Left renal pelvis (tissue), 4 donors: ENCODE measurements at regions not wholly inside any gene's neighbourhood (a gene's known extent, or its start where the extent isn't known, plus 50 kb on each side); places are given as distances from the start of the nearest gene placed in this dataset.

ENCODE experiments used
- DNase-seq, 4 donors: peaks; one replicate each; pipeline ENCODE4 v3.0.0-alpha.2; 2013; ENCODE audit warnings: low read depth in 4 of 4, low spot score in 3 of 4

DNA sequence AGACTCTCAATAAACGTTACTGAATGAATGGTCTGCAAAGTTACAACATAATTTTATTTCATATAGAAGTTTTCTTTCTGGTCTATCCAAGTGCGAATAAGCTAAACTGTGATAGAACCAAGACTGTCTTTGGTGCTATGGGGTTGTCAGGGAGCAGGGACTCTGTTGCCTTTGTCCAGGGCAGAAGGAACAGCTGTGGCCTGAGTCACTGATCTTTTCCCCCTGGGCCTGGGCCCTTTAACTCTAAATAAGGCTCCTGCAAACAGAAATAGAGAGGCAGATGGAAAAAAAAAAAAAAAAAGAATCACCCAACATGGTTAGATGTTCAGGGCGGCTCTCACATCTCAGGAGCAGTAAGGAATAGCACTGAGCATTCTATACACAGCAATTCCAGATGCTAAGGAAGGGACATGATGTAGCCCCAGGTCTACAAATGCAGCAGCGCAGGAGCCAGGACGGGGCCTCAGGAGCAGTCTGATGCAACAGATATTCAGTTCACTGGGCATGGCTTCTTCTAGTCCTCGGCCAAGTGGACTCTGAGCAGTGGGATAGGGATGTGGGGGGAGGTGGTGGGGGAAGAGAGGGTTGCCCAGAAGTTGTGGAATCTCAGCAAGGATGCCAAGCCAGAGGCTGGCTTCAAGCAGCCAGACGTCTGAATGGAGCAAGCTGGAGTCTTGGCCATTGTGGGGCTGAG, 247.1 kb upstream of the SIX2 start:
- no peak for DNase-seq

DNA sequence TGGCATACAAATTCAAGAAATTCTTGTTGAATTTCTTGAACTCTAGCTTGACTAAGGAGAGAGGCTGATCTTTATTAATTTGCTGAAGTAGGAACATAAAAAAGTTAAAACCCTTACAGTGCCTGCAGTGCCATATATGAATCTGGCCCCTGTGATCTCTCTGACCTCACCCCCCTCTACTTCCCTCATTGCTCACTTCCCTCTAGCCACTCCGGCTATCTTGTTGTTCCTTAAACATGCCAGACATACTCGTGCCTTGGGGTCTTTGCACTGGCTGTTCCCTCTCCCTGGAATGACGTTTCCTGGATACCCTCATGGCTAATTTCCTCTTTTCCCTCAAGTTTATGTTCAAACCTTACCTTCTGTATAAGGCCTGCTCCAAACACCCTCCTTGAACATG, 246.3 kb upstream of the SIX2 start:
- DNase-seq = no peak

DNA sequence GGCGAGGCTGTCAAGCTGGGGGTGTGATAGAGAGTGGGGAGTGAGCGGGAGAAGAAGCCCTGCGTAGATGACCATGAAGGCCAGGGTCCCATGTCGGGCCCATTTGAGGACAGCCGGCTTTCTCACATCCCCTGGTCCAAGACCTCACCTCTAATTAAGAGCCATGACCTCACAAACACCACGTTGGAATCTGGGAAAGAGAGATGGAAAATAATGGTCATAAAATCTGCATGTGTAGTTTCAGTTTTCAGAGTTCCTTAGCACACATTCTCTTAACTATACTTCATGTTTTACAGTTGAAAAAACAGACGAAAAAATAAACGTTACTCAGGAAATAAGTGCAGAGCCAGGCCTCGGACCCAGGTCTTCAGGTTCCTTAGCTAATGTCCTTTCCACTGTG, 244.8 kb upstream of the SIX2 start:
- no peak for DNase-seq

DNA sequence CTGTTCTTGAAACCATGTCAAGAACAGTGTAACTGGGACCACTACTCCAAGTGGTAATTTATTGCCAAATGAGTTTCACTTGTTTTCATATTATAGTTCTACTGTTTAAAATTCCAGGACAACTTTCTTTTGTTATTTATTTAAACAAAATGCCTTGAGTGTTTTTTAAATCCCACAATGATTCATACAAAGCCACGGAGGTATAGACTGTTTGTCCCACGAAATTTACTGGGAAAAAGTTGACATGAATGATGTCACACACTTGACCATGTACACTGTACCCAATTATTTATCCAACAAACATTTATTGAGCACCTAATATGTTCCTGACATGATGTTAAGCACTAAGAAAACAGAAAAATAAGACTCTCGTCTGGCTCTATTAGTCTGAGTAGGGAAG, 243.9 kb upstream of the SIX2 start:
- no peak for DNase-seq

DNA sequence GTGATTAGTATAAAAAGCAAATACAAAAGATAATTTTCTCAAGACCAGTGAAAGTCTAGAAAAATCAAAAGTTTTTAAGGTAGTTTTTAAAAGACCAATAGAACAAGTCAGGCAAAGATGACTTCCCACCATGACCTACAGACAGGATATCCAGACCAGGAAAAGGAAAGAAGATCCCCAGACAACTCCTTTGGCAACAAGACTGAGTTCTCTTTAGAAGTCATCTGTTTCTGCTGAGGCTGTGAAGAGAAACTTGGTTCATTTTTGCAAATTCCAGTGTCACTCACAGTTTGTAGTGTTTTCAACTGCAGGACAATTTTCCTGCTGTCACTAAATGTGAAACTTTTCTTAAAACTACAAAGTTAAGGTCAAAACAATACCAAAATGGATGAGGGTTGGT, 240.9 kb upstream of the SIX2 start:
- no peak for DNase-seq

DNA sequence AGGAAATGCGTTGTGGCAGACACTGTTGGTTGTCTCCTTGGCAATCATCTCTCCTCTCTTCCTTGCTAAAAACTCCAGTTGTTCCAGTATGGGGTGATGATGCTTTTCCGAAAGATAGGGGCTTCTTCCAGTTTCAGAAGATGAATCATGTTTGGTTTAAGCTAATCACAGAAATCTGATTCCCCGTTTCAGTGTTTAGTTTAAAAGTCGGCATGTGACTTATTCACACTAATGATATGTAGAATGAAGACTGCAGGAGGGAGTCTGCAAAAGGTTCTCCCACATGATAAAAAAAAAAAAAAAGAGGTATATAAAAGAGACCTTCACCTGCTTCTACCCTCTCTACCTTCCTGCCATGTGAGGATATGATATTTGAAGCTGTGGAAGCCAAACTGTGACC, 239.0 kb upstream of the SIX2 start:
- DNase-seq = no peak

DNA sequence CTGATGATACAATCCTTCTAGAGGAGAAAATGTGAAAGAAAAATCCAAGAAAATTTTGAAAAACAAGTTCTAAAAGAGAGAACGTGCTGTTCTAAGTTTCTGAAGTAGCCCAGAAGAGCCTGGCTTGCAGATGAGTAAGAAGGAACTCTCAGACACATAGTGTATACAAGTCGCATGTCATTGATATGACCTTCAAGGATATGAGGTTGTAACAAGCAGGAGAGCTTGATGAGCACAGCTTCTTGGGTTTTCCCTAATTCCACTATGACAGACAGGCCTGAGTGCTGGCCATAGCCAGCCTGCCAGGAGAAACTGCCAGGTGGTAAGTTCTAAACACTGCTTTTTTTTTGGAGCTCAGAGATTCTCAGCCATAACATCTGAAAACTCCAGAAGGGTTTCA, 235.7 kb upstream of the SIX2 start:
- no peak for DNase-seq

DNA sequence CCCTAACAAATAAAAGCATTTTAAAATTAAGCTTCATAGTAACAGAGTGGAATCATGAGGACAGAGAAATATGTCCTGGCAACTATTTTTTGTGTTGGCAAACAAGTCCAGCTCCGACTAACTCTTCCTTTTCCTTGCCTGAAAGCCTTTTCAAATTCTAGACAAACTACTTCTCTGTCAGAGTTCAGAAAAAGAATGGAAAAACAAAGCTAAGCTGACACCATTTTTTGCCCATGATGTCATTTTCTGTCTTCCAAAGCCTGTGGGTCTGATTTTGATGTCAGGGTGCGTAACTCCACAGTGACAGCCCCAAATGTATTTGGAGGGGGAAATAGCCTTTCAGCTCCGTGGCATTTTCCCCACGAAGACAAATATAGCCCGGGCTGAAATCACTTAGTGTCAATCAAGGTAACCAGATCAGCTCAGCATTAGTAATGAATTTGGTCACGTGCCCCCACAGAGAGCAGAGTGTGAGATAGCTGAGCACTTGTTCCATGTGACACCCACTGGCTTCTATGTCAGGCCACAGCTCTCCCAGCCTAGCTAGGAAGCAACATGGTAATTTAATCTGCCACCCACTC, 233.0 kb upstream of the SIX2 start:
- DNase-seq = no peak

DNA sequence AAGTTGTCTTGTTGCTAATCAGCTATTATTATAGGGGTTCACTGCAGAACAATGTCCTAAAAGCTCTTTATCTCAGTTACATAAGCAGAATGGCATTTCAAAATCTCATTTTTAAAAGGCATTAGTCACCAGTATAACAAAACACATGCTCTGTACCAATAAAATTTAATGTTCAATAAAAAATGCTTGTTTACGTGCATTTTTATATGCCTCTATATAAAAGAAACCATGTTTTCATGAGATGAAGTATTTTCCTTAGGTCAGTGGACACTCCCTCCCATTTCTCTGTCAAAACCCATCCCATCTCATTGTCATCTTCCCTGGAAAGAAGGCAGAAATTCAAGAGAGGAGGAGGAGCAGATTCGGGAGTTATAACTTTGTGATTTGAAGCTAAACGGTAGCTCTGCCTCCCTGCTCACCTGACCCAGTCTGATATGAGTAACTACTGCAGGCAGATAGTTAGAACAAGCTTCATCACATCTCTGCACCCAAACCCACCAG, 231.9 kb upstream of the SIX2 start:
- DNase-seq = no peak

DNA sequence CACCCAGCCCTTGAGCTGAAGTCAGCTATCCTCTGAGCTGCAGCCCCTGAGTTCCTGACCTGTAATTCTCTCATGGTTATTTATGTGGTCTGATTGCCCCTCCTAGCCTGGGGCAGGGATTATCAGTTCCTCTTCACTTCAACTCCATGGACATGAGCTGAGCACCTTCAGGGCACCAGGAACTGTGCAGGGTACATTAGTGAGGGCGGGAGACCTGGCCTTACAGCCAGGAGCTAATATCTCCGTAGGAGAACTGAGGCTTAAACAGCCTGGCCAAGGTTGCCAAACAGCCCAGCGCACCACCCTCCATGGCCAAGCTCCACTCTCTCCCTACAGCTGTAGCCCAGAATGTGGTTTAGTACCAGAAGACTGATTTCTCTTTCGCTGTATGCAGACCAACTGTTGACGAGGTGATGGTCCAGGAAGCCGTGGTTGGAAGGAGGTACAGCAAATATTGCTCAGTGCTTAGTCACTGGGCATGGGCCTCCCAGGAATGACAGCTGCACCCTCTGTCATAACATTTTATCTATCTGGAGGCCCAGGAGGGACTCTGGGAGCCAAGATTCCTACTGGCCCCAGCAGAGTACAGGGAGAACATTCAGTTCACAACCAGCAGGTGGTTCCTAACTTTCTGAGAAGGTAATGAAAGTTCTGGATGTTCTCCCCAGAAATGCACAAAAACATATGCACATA, 228.7 kb upstream of the SIX2 start:
- no peak for DNase-seq

DNA sequence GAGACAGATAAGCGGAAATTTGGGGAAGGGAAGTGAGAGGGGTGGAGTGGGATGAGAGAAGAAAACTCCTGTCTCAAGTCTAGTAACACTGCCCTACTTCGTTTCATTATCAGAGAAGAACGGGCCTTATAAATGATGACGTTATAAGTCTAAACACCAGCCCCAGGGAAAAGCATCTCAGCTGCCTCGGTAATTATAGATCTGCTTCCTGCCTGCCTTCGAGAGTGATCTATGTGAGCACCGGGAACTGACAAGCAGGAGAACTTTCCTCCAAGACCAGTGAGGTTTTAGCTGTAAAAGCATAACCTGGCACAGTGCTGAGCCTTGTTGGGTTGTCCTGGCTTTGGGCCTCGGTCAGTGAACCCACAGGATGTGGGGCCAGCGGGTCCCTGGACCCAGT, 227.9 kb upstream of the SIX2 start:
- no peak for DNase-seq

DNA sequence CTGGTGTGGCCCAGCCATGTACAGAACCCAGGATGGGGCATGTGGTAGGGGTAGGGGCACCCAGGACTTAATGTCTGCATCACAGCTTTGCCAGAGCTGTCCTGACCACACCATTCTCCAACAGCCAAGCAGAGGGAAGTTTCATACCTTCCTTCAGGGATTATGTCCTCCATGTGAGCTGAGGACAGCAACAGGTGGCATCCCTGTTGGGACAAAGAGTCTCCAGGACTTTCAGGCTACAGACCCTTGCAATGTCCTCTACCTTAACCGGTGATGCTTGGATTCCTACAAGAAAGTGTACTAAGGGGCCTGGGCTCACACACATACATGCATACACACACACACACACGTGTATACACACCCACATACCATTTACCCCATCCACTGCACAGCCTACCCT, 227.0 kb upstream of the SIX2 start:
- no peak for DNase-seq

DNA sequence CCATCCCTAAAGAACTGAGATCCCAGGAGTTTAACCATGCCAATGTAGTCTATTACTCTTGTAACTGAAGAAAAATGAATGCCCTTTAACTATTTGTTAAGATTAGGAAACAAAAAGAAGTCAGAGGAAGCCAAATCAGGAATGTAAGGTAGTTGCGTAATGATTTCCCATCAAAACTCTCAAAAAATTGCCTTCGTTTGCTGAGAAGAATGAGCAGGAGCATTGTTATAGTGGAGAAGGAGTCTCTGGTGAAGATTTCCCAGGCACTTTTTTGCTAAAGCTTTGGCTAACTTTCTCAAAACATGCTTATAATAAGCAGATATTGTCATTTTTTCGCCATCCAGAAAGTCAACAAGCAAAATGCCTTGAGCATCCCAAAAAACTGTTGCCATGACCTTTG, 224.0 kb upstream of the SIX2 start:
- no peak for DNase-seq

DNA sequence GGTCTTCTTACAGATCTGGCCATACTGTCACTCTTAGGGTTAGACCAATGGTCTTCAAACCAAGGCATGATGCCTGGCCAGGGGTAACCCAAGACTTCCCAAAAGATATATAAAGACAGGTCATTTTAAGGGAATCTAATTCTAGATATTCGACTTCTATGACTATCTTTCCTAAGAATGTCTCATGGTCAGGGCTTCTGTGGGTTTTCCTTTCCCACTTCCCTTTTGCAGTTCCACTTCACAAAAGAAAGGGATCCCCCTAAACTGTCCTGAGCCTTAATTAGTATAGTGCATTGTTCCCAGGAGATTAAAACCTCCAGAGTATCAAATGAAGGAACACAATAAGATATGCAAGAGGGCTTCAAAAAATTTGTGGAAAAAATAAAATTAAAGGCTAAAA, 223.6 kb upstream of the SIX2 start:
- no peak for DNase-seq

DNA sequence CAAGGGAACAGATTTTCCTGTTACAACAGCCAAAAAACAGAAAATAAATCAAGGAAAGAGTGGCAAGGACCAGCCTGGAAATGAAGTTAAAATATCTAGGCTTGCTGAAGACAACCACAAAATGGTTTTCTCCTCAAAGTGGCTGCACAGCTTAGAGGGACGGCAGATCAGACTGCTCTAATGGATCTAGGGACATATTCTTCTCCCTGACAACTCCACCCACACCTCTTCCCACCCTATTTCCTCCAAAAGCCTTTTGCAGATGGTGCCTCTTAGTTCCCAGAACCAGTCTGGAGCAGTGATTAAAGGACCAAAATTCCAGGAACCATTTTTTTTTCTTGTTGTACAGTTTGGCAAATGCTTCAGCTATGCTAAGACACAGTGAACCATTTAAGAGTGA, 220.2 kb upstream of the SIX2 start:
- no peak for DNase-seq

DNA sequence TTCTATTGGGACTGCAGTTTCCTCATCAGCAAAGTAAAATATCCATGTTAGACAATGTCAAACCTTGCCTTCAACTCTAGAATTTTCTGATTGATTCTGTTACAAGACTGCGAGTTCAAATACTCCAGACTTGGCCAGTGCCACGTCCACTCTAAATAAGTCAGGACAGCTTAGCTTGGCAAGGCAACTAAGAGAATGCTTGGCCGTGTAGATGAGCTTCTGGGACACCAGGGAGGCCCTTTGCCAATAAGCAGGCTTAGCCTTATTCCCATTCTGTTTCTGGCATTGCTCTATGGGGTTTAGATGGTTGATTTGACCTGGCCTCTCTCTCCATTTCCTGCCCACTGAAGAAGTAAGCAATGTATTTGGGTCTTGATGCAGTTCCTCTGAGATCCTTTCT, 218.1 kb upstream of the SIX2 start:
- DNase-seq = no peak

DNA sequence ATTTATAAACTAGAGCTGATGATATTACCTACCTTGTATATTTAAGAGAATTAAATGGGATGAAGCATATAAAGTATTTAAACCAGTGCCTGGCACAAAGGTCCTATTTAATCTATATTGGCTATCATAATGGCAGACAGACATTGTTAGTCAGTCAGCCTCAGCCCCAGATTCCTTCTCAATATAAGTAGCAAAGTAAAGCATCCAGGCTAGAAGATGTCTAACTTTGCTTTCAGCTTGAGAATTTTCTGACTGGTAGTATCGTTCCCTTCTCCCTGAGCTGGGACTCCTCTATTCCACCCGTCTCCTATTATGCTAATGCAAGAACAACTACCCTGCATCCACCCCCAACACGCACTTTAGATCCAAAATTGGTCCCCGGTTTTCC, 215.7 kb upstream of the SIX2 start:
- DNase-seq = no peak

DNA sequence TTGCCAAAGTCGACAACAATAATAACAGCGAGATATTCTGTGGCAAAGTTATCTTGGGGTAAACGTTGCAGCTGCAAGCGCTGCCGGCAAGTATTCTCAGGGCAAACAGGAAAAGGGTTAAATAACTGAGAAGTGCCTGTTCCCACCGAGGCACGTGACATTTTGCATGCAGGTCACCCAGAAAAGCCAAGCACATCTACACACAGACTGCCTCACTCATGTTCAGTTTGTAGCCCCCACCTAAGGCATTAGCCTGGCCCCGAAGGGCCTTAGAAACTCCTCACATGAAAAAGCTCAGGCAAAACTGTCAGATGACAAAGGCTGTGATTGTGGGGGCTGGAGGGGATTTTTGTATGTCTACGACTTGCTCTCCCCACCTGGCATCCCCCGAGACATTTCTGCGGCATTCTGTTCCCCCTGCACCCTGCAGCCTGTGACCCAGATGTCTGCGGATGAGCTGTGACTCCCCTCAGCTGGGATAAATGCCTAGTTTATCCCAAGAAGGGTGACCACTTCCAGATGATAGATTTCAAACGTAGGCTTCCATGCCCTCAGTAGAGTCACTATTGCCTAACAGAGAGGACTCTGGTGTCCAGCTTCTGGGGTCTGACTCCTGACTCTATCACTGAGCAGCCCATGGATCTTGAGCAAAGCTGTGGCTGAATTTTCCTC, 215.2 kb upstream of the SIX2 start:
- DNase-seq = no peak

DNA sequence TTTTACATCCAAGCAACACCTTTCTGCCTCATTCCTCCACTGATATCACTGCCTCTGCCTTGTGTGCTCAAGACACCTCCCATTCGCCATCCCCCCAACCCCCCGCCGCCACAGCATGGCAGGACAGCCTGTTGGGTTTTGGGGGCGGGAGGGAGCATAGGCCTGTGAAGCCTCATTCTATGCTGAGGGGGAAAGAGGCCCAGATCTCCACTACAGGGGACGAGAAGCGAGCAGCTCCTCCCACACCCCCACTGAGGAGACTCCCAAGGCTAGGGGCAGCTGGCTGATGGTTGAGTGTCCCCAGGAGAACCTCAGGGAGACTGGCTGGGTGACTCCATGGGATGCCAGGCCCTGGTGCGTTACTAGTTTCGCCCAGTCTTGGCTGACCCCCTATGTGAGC, 214.3 kb upstream of the SIX2 start:
- DNase-seq = no peak

DNA sequence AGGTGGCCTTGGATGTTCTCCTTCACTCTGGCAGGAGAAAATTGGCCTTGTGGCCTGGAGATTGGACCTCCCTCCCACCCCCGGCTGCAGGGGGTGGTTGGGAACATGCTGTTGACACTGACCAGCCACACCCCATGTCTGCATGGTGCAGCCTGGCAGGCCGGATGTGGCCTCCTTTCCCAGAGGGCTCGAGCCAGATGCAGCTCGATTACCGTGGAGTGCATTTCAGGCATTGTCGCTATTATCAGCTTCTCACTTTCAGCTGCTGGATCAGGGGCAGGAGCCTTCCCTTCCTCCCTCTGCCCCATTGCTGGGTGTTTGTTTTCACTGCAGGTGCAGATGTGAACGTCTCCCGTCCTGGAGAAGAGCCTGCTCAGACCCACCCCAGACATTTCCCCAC, 211.0 kb upstream of the SIX2 start:
- DNase-seq = peak in 1 of 4 donors; percentile 19

DNA sequence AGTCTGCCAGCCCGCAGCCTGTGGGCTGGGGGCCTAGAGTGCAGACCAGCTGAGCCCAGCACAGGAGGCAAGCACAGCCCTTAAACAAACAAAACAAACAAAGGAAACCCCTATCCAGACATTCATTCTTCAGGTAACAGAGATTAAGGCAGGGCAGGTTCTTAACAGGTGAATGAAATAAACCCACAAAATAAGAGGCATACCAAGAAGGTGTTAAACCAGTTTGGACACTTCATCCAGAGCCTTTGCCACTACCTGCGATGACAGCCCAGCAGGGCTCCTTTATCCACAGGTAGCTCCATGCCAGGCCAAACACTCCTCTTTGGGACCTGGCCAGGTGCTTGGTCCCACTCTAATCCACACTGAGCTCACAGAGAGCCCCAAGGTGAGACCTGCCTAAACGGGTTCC, 209.7 kb upstream of the SIX2 start:
- no peak for DNase-seq

DNA sequence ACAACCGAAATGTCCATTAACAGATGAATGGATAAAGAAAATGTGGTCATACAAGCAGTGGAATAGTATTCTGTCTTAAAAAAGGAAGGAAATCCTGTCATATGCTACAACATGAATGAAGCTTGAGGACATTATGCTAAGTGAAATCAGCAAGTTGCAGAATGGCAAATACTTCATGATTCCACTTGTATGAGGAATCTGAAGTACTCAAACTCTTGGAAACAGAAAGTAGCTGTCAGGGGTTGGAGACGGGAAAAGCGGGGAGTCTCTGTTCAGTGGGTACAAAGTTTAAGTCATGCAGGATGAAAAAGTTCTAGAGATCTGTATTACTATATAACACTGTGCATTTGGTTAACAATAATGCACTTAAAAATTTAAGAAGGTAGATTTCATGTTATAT, 209.0 kb upstream of the SIX2 start:
- DNase-seq = no peak
